AG10803 (cell line): ENCODE measurements at regions not wholly inside any gene's neighbourhood (a gene's known extent, or its start where the extent isn't known, plus 50 kb on each side); places are given as distances from the start of the nearest gene placed in this dataset.

ENCODE experiments used
- DNase-seq: peaks from one replicate; pipeline ENCODE4 v3.0.0; 2010; ENCODE audit warnings: low read depth
- H3K4me3 ChIP-seq: 2 replicates; pipeline ENCODE4 v1.5.1; 2011; ENCODE audit warnings: mild to moderate bottlenecking, low read length, control low read depth
- TF ChIP-seq, protein P1 (sequence below): conservative IDR thresholded peaks from 2 replicates; pipeline ENCODE4 v1.5.1; 2011; ENCODE audit warnings: mild to moderate bottlenecking, low read length, control low read depth, inconsistent platforms

GRCh38 chr17:70024253-70024652, 50.8 kb upstream of the KCNJ16 start:
- no peak overlapping the region for H3K4me3 ChIP-seq
- TF ChIP-seq, protein P1, sequence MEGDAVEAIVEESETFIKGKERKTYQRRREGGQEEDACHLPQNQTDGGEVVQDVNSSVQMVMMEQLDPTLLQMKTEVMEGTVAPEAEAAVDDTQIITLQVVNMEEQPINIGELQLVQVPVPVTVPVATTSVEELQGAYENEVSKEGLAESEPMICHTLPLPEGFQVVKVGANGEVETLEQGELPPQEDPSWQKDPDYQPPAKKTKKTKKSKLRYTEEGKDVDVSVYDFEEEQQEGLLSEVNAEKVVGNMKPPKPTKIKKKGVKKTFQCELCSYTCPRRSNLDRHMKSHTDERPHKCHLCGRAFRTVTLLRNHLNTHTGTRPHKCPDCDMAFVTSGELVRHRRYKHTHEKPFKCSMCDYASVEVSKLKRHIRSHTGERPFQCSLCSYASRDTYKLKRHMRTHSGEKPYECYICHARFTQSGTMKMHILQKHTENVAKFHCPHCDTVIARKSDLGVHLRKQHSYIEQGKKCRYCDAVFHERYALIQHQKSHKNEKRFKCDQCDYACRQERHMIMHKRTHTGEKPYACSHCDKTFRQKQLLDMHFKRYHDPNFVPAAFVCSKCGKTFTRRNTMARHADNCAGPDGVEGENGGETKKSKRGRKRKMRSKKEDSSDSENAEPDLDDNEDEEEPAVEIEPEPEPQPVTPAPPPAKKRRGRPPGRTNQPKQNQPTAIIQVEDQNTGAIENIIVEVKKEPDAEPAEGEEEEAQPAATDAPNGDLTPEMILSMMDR = no peak
- no peak for DNase-seq
